Type B pancreatic cell (in vitro differentiated cells): ENCODE measurements at regions not wholly inside any gene's neighbourhood (a gene's known extent, or its start where the extent isn't known, plus 50 kb on each side); places are given as distances from the start of the nearest gene placed in this dataset.

ENCODE experiments used
- DNase-seq: peaks from one replicate; pipeline ENCODE4 v3.0.0; 2021; ENCODE audit warnings: mixed read lengths; ENCODE audit not compliant: unreplicated experiment; ENCODE audit errors: extremely low spot score
- H3K27ac Mint-ChIP-seq: 2 replicates; pipeline ENCODE4 v1.8.0; 2021; ENCODE audit warnings: mild to moderate bottlenecking, mixed read lengths
- H3K27me3 Mint-ChIP-seq: 2 replicates; pipeline ENCODE4 v1.8.0; 2021; ENCODE audit warnings: mixed read lengths
- H3K36me3 Mint-ChIP-seq: 2 replicates; pipeline ENCODE4 v1.8.0; 2021; ENCODE audit warnings: mixed read lengths
- H3K4me1 Mint-ChIP-seq: one replicate; pipeline ENCODE4 v1.8.0; 2021; ENCODE audit warnings: mixed read lengths; ENCODE audit not compliant: unreplicated experiment
- H3K4me3 Mint-ChIP-seq: 2 replicates; pipeline ENCODE4 v1.8.0; 2021; ENCODE audit warnings: mild to moderate bottlenecking, mixed read lengths
- H3K9me3 Mint-ChIP-seq: 2 replicates; pipeline ENCODE4 v1.8.0; 2021; ENCODE audit warnings: mixed read lengths
- TF ChIP-seq, protein P1 (sequence below): fragments of 200-600 bp; sonication (generic); conservative IDR thresholded peaks from 2 replicates; pipeline ENCODE4 v1.5.0; 2021; ENCODE audit warnings: antibody characterized with exemption, mild to moderate bottlenecking

GRCh38 chr7:156102267-156102666, 290.0 kb upstream of the SHH start:
- H3K4me1 Mint-ChIP-seq = no peaks in the 10 kb centered on the region
- no peak for DNase-seq
- TF ChIP-seq, protein P1, sequence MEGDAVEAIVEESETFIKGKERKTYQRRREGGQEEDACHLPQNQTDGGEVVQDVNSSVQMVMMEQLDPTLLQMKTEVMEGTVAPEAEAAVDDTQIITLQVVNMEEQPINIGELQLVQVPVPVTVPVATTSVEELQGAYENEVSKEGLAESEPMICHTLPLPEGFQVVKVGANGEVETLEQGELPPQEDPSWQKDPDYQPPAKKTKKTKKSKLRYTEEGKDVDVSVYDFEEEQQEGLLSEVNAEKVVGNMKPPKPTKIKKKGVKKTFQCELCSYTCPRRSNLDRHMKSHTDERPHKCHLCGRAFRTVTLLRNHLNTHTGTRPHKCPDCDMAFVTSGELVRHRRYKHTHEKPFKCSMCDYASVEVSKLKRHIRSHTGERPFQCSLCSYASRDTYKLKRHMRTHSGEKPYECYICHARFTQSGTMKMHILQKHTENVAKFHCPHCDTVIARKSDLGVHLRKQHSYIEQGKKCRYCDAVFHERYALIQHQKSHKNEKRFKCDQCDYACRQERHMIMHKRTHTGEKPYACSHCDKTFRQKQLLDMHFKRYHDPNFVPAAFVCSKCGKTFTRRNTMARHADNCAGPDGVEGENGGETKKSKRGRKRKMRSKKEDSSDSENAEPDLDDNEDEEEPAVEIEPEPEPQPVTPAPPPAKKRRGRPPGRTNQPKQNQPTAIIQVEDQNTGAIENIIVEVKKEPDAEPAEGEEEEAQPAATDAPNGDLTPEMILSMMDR = no peak
- H3K27me3 Mint-ChIP-seq = peaks cover 3% of the 10 kb centered on the region
- H3K4me3 Mint-ChIP-seq = no peak overlapping the region
- H3K9me3 Mint-ChIP-seq = no peaks in the 10 kb centered on the region
- H3K27ac Mint-ChIP-seq = no peak overlapping the region
- H3K36me3 Mint-ChIP-seq = no peaks in the 10 kb centered on the region

GRCh38 chr7:156101355-156101754, 289.1 kb upstream of the SHH start:
- no peak overlapping the region for H3K4me3 Mint-ChIP-seq
- TF ChIP-seq, protein P1 = no peak
- no peaks in the 10 kb centered on the region for H3K36me3 Mint-ChIP-seq
- peaks cover 3% of the 10 kb centered on the region for H3K27me3 Mint-ChIP-seq
- H3K9me3 Mint-ChIP-seq = no peaks in the 10 kb centered on the region
- peak; percentile 27 for DNase-seq
- no peaks in the 10 kb centered on the region for H3K4me1 Mint-ChIP-seq
- no peak overlapping the region for H3K27ac Mint-ChIP-seq

GRCh38 chr7:156100086-156100485, 287.8 kb upstream of the SHH start:
- no peaks in the 10 kb centered on the region for H3K27me3 Mint-ChIP-seq
- H3K9me3 Mint-ChIP-seq = no peaks in the 10 kb centered on the region
- no peaks in the 10 kb centered on the region for H3K4me1 Mint-ChIP-seq
- TF ChIP-seq, protein P1 = no peak
- H3K36me3 Mint-ChIP-seq = no peaks in the 10 kb centered on the region
- no peak overlapping the region for H3K4me3 Mint-ChIP-seq
- H3K27ac Mint-ChIP-seq = no peak overlapping the region
- peak; percentile 52 for DNase-seq

GRCh38 chr7:156099085-156099484, 286.8 kb upstream of the SHH start:
- Mint-ChIP-seq H3K27ac (no peak overlapping the region), H3K4me1 (no peaks in the 10 kb centered on the region), H3K4me3 (no peak overlapping the region), H3K9me3 (no peaks in the 10 kb centered on the region), H3K36me3 (no peaks in the 10 kb centered on the region), H3K27me3 (no peaks in the 10 kb centered on the region)
- TF ChIP-seq, protein P1 = no peak
- no peak for DNase-seq

DNA sequence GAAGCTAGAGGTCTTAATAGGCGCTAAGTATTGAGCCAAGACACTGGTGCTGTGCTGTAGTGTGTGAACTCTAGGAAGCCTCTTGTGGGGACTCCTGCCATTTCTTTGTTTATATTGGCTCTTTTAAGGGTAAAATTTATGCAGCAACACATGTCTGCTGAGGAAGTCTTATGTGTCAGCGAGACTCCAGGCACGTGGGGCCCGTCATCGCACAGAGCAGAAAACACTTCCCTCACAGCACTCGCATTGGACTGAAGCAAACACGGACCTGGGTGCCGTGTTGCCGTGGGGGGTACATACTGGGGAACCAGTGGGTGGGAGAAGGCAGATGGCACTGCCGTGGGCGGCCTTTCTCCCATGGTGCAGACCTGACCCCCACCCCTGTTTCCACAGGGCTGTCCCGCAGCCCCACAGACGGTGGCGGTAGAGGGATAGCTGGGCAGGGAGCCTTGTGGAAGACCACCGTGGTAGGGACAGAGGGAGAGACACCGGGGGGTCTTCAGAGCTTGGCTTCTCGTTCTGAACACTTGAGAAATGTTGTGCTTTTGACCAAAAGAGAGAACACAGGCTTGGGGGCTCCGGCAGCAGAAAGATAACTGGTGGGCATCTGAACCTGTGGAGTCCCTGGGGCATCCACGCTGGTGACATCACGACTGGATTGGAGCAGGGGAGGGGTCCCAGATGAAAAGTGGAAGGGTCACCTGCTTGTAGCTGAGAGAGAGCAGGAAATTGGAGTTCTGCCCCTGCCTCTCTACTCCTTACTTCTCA, 284.7 kb upstream of the SHH start:
- DNase-seq = peak; percentile 64
- no peaks in the 10 kb centered on the region for H3K9me3 Mint-ChIP-seq
- H3K4me3 Mint-ChIP-seq = no peak overlapping the region
- TF ChIP-seq, protein P1 = no peak
- H3K36me3 Mint-ChIP-seq = no peaks in the 10 kb centered on the region
- H3K27me3 Mint-ChIP-seq = no peaks in the 10 kb centered on the region
- H3K4me1 Mint-ChIP-seq = no peaks in the 10 kb centered on the region
- H3K27ac Mint-ChIP-seq = no peak overlapping the region
